Neural cell (in vitro differentiated cells): ENCODE measurements at regions not wholly inside any gene's neighbourhood (a gene's known extent, or its start where the extent isn't known, plus 50 kb on each side); places are given as distances from the start of the nearest gene placed in this dataset.

Experiments used
- H2AFZ ChIP-seq: fragments of 200-600, 300-800 bp; sonication (generic), shearing (Covaris generic); 2 replicates; pipeline ENCODE4 v1.6.0; 2014; ENCODE audit warnings: low read depth, mild to moderate bottlenecking, antibody characterized with exemption, low read length, moderate library complexity
- H3F3A ChIP-seq: fragments of 200-600 bp; shearing (Covaris generic); 2 replicates; pipeline ENCODE4 v1.6.1; 2016; ENCODE audit warnings: mild to moderate bottlenecking, moderate library complexity, mixed read lengths, antibody characterized with exemption, low read length; ENCODE audit not compliant: insufficient read depth, poor library complexity, severe bottlenecking
- H3K27ac ChIP-seq: fragments of 200-600, 300-800 bp; sonication (generic), shearing (Covaris generic); 2 replicates; pipeline ENCODE4 v1.5.1; 2014; ENCODE audit warnings: mild to moderate bottlenecking, low read length, moderate library complexity
- H3K27me3 ChIP-seq: fragments of 300-800, 200-600 bp; sonication (generic), shearing (Covaris generic); 2 replicates; pipeline ENCODE4 v1.6.0; 2014; ENCODE audit warnings: mild to moderate bottlenecking, low read depth, low read length, moderate library complexity; ENCODE audit not compliant: insufficient read depth
- H3K36me3 ChIP-seq: fragments of 300-800, 200-600 bp; sonication (generic), shearing (Covaris generic); 2 replicates; pipeline ENCODE4 v1.5.1; 2014; ENCODE audit warnings: mild to moderate bottlenecking, antibody characterized with exemption, low read length, moderate library complexity; ENCODE audit not compliant: insufficient read depth
- H3K4me2 ChIP-seq: fragments of 300-800, 200-600 bp; sonication (generic), shearing (Covaris generic); 2 replicates; pipeline ENCODE4 v1.6.0; 2014; ENCODE audit warnings: mild to moderate bottlenecking, low read length
- H3K4me3 ChIP-seq: fragments of 300-800, 200-600 bp; sonication (generic), shearing (Covaris generic); 2 replicates; pipeline ENCODE4 v1.5.1; 2014; ENCODE audit warnings: mild to moderate bottlenecking, low read length, moderate library complexity
- H3K79me2 ChIP-seq: fragments of 200-600 bp; shearing (Covaris generic); replicated peaks from 2 replicates; pipeline ENCODE4 v1.6.0; 2014; ENCODE audit warnings: mild to moderate bottlenecking, low read length, moderate library complexity; ENCODE audit not compliant: insufficient read depth
- H3K9ac ChIP-seq: fragments of 300-800, 200-600 bp; sonication (generic), shearing (Covaris generic); 2 replicates; pipeline ENCODE4 v1.6.1; 2016; ENCODE audit warnings: mild to moderate bottlenecking, low read length, mixed read lengths
- H3K9me2 ChIP-seq: fragments of 200-600 bp; shearing (Covaris generic); 2 replicates; pipeline ENCODE4 v1.6.1; 2016; ENCODE audit warnings: mild to moderate bottlenecking, low read length, mixed read lengths; ENCODE audit not compliant: insufficient read depth
- H3K9me3 ChIP-seq: fragments of 200-600, 300-800 bp; sonication (generic), shearing (Covaris generic); 2 replicates; pipeline ENCODE4 v1.6.1; 2016; ENCODE audit warnings: mild to moderate bottlenecking, mixed run types, low read length, moderate library complexity, mixed read lengths
- H4K20me1 ChIP-seq: fragments of 200-600 bp; shearing (Covaris generic); 2 replicates; pipeline ENCODE4 v1.6.1; 2016; ENCODE audit warnings: mild to moderate bottlenecking, mixed run types; ENCODE audit not compliant: insufficient read depth
- CTCF ChIP-seq: fragments of 450-650 bp; IDR thresholded peaks from 2 replicates; pipeline ENCODE4 v1.5.1; 2014; ENCODE audit warnings: antibody characterized with exemption, mild to moderate bottlenecking, moderate library complexity; ENCODE audit not compliant: poor library complexity, severe bottlenecking
- EP300 ChIP-seq: fragments of 450-650 bp; conservative IDR thresholded peaks from 2 replicates; pipeline ENCODE4 v1.6.1; 2014; ENCODE audit warnings: antibody characterized with exemption, mild to moderate bottlenecking, moderate library complexity; ENCODE audit not compliant: poor library complexity, severe bottlenecking
- EZH2 ChIP-seq: fragments of 200-600, 300-800 bp; shearing (Covaris generic), sonication (generic); IDR thresholded peaks from 2 replicates; pipeline ENCODE4 v1.6.1; 2014; ENCODE audit warnings: antibody characterized with exemption, low read length, borderline replicate concordance, mild to moderate bottlenecking; ENCODE audit not compliant: insufficient read depth, poor library complexity, severe bottlenecking
- MXI1 ChIP-seq: fragments of 450-650 bp; conservative IDR thresholded peaks from 2 replicates; pipeline ENCODE4 v1.6.1; 2014; ENCODE audit warnings: antibody characterized with exemption, mild to moderate bottlenecking; ENCODE audit not compliant: poor library complexity, severe bottlenecking
- POLR2AphosphoS5 ChIP-seq: IDR thresholded peaks from 2 replicates; pipeline ENCODE4 v1.6.1; 2012
- RAD21 ChIP-seq: fragments of 450-650 bp; conservative IDR thresholded peaks from 2 replicates; pipeline ENCODE4 v1.6.1; 2014; ENCODE audit warnings: antibody characterized with exemption, mild to moderate bottlenecking, moderate library complexity
- REST ChIP-seq: IDR thresholded peaks from 2 replicates; pipeline ENCODE4 v1.6.1; 2012; ENCODE audit warnings: borderline replicate concordance
- SMC3 ChIP-seq: fragments of 450-650 bp; conservative IDR thresholded peaks from 2 replicates; pipeline ENCODE4 v1.6.1; 2014; ENCODE audit warnings: antibody characterized with exemption, mild to moderate bottlenecking, moderate library complexity; ENCODE audit not compliant: poor library complexity
- TAF1 ChIP-seq: IDR thresholded peaks from 2 replicates; pipeline ENCODE4 v1.6.1; 2012; ENCODE audit warnings: low read depth

- no peaks in the 10 kb centered on the region for H3K27me3 ChIP-seq
- H2AFZ ChIP-seq, result no peak overlapping the region
- peaks cover 3% of the 10 kb centered on the region for H3K9me3 ChIP-seq
- no peak overlapping the region for H3K4me2 ChIP-seq
- H3K9ac ChIP-seq, result no peak overlapping the region
- no peaks in the 10 kb centered on the region for H3K36me3 ChIP-seq
- no peaks in the 10 kb centered on the region for H3K79me2 ChIP-seq
- H3K9me2 ChIP-seq, result no peaks in the 10 kb centered on the region
- H3F3A ChIP-seq, result no peaks in the 10 kb centered on the region
- no peak overlapping the region for H3K4me3 ChIP-seq
- no peak for TF ChIP-seq TAF1
- TF ChIP-seq MXI1, result no peak
- H4K20me1 ChIP-seq, result no peaks in the 10 kb centered on the region
- H3K27ac ChIP-seq, result no peak overlapping the region
These were observed 257.8 kb upstream of the CCDC196 start for GRCh38 chr14:66228267-66228970.

GRCh38 chr14:66231820-66232219 lies 254.4 kb upstream of the CCDC196 start:
- no peak overlapping the region for H3K4me2 ChIP-seq

More at GRCh38 chr14:66231820-66232219, 254.4 kb upstream of the CCDC196 start:
- H3K27ac ChIP-seq, result no peak overlapping the region
- no peaks in the 10 kb centered on the region for H3K36me3 ChIP-seq
- H3K9me3 ChIP-seq, result peaks cover 3% of the 10 kb centered on the region
- no peak overlapping the region for H3K9ac ChIP-seq
- H4K20me1 ChIP-seq, result no peaks in the 10 kb centered on the region
- no peak for TF ChIP-seq SMC3
- no peak for TF ChIP-seq MXI1
- no peak for TF ChIP-seq POLR2AphosphoS5
- no peak for TF ChIP-seq EZH2
- no peak for TF ChIP-seq CTCF
- no peak for TF ChIP-seq TAF1
- no peak for TF ChIP-seq REST
- TF ChIP-seq EP300, result no peak
- no peak for TF ChIP-seq RAD21
- no peaks in the 10 kb centered on the region for H3K9me2 ChIP-seq
- no peaks in the 10 kb centered on the region for H3K79me2 ChIP-seq
- no peaks in the 10 kb centered on the region for H3F3A ChIP-seq
- H2AFZ ChIP-seq, result no peak overlapping the region
- H3K27me3 ChIP-seq, result peaks cover 14% of the 10 kb centered on the region
- H3K4me3 ChIP-seq, result no peak overlapping the region
